Suprapubic skin (tissue), 3 donors: ENCODE measurements at regions not wholly inside any gene's neighbourhood (a gene's known extent, or its start where the extent isn't known, plus 50 kb on each side); places are given as distances from the start of the nearest gene placed in this dataset.

ENCODE experiments used
- CTCF ChIP-seq, 2 donors: fragments of 200-600 bp in 1 of 2; fragments of 450-650 bp in 1 of 2; sonication (generic) in 1 of 2; IDR thresholded peaks; one replicate each; pipeline ENCODE4 v1.5.1; 2016 to 2019; ENCODE audit warnings: antibody characterized with exemption in 2 of 2, mild to moderate bottlenecking in 1 of 2, moderate library complexity in 1 of 2
- EP300 ChIP-seq: sonication (generic); formaldehyde crosslinking; IDR thresholded peaks from one replicate; pipeline ENCODE4 v1.6.1; 2017; ENCODE audit warnings: antibody characterized with exemption
- POLR2A ChIP-seq, 2 donors: fragments of 450-650 bp; IDR thresholded peaks; one replicate each; pipeline ENCODE4 v1.6.1; 2017; ENCODE audit warnings: antibody characterized with exemption in 2 of 2, mild to moderate bottlenecking in 2 of 2, moderate library complexity in 2 of 2

- no peak for TF ChIP-seq CTCF (IDR thresholded peaks at IDR 0.05)
- no peak for TF ChIP-seq POLR2A (IDR thresholded peaks at IDR 0.05)
- no peak for TF ChIP-seq EP300
Measured at GRCh38 chr10:53406532-53406931, 633.9 kb upstream of the MBL2 start.
